Left kidney (tissue), 1 donor: ENCODE measurements at regions not wholly inside any gene's neighbourhood (a gene's known extent, or its start where the extent isn't known, plus 50 kb on each side); places are given as distances from the start of the nearest gene placed in this dataset.

Experiments used
- DNase-seq: peaks from one replicate; pipeline ENCODE4 v3.0.0-alpha.2; 2013

GRCh38 chr3:103367481-103367880 lies 932.7 kb downstream of the ZPLD1 start:
- no peak for DNase-seq

- no peak for DNase-seq
These were observed 936.6 kb downstream of the ZPLD1 start for GRCh38 chr3:103371411-103371810.

GRCh38 chr3:103372031-103372430 lies 937.2 kb downstream of the ZPLD1 start:
- no peak for DNase-seq

GRCh38 chr3:103380391-103380790 lies 945.6 kb downstream of the ZPLD1 start:
- DNase-seq, result no peak

GRCh38 chr3:103381296-103382079 lies 946.7 kb downstream of the ZPLD1 start:
- no peak for DNase-seq

GRCh38 chr3:103385961-103386656 lies 951.3 kb downstream of the ZPLD1 start:
- DNase-seq, result no peak

- no peak for DNase-seq
These were observed 953.4 kb downstream of the ZPLD1 start for GRCh38 chr3:103388214-103388613.

- DNase-seq, result no peak
These were observed 954.5 kb downstream of the ZPLD1 start for GRCh38 chr3:103389356-103389755.

GRCh38 chr3:103393395-103394186 lies 958.8 kb downstream of the ZPLD1 start:
- DNase-seq, result no peak

GRCh38 chr3:103403191-103403590 lies 968.4 kb downstream of the ZPLD1 start:
- DNase-seq, result no peak

GRCh38 chr3:103406320-103406850 lies 971.6 kb downstream of the ZPLD1 start:
- no peak for DNase-seq

- DNase-seq, result no peak
These were observed 975.4 kb downstream of the ZPLD1 start for GRCh38 chr3:103410231-103410630.

- DNase-seq, result no peak
These were observed 986.6 kb downstream of the ZPLD1 start for GRCh38 chr3:103421460-103421859.

- DNase-seq, result no peak
These were observed 1003.1 kb downstream of the ZPLD1 start for GRCh38 chr3:103437883-103438282.

- DNase-seq, result no peak
These were observed 1005.9 kb downstream of the ZPLD1 start for GRCh38 chr3:103440539-103441203.

GRCh38 chr3:103446953-103447629 lies 1012.3 kb downstream of the ZPLD1 start:
- DNase-seq, result no peak

- no peak for DNase-seq
These were observed 1018.3 kb downstream of the ZPLD1 start for GRCh38 chr3:103453152-103453551.

GRCh38 chr3:103459815-103460214 lies 1025.0 kb downstream of the ZPLD1 start:
- no peak for DNase-seq

GRCh38 chr3:103470498-103470897 lies 1035.7 kb downstream of the ZPLD1 start:
- DNase-seq, result no peak

- DNase-seq, result no peak
These were observed 1059.2 kb downstream of the ZPLD1 start for GRCh38 chr3:103494011-103494410.

- DNase-seq, result no peak
These were observed 1059.7 kb downstream of the ZPLD1 start for GRCh38 chr3:103494512-103494911.
